GM10266 (cell line): ENCODE measurements at regions not wholly inside any gene's neighbourhood (a gene's known extent, or its start where the extent isn't known, plus 50 kb on each side); places are given as distances from the start of the nearest gene placed in this dataset.

Source experiments
- DNase-seq: peaks from one replicate; pipeline ENCODE4 v3.0.0; 2012; ENCODE audit errors: extremely low spot score
- CTCF ChIP-seq: IDR thresholded peaks from 2 replicates; pipeline ENCODE4 v1.5.1; 2012; ENCODE audit warnings: mild to moderate bottlenecking, low read depth; ENCODE audit not compliant: control insufficient read depth, insufficient read depth; ENCODE audit errors: missing control alignments

- DNase-seq, result no peak
- no peak for TF ChIP-seq CTCF
Measured at GRCh38 chr2:7424481-7424880, 507.3 kb downstream of the RNF144A start.

- peak; percentile 65 for TF ChIP-seq CTCF
- DNase-seq, result peak; percentile 64
Measured at GRCh38 chr2:7427293-7428060, 510.3 kb downstream of the RNF144A start.

- no peak for TF ChIP-seq CTCF
- DNase-seq, result no peak
Measured at GRCh38 chr2:7428454-7429204, 511.4 kb downstream of the RNF144A start.

GRCh38 chr2:7429733-7430132 is 512.5 kb downstream of the RNF144A start:
- TF ChIP-seq CTCF, result no peak
- DNase-seq, result no peak

GRCh38 chr2:7430421-7430868 is 513.2 kb downstream of the RNF144A start:
- no peak for TF ChIP-seq CTCF
- no peak for DNase-seq

- no peak for TF ChIP-seq CTCF
- DNase-seq, result peak; percentile 58
Measured at GRCh38 chr2:7430869-7431641, 513.8 kb downstream of the RNF144A start.
